ENCODE measurements at regions not wholly inside any gene's neighbourhood (a gene's known extent, or its start where the extent isn't known, plus 50 kb on each side); places are given as distances from the start of the nearest gene placed in this dataset.
A peak's percentile ranks its signal among the peaks of the same experiment; 100 is the strongest.

DNA sequence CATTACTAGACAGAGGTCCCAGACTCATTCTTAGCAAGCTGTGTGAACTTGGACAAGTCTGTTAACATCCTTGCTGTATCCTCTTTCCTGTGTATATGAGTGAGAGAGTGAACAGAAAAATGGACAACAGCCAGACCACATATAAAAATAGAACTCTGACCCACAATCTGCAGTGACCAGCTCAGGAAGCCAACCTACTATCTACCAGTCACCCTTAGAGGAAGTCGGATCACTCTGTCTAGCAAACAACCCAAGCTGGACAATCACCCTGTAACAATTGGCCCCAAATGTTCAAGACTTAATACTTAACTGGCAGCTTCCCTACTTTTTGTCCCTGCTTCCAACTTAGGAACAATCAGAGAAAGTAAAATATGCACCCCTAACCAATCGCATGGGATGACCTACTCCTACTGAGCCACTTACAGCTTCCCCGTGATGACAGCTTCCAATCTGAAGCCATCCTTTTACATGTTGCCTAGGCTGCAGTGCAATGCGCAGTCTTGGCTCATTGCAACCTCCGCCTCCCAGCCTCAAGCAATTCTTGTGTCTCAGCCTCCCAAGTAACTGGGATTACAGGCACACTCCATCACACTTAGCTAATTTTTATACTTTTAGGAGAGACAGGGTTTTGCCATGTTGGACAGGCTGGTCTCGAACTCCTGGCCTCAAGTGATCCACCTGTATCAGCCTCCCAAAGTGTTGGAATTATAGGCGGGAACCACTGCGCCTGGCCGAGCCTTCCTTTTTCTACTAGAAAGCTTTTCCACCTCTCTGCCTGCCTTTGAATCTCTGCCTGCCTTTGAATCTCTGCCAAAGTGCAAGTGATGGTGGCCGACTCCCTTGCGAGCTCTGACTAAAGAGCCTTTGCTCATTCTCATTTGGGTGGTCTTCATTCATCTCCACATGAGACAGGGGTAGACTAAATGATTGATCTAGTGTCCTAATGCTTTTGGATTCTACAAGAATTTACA is 158.3 kb upstream of the NDUFV2 start (continued):
- no peak for TF ChIP-seq ZEB2 (IDR thresholded peaks at IDR 0.05)
- peak; percentile 33; the same call in 1 of the 2 replicates for TF ChIP-seq CREM (IDR thresholded peaks at IDR 0.05; ENCODE audit: low read depth)
- no peak for TF ChIP-seq ZC3H8 (IDR thresholded peaks at IDR 0.05)
- TF ChIP-seq, protein P1, sequence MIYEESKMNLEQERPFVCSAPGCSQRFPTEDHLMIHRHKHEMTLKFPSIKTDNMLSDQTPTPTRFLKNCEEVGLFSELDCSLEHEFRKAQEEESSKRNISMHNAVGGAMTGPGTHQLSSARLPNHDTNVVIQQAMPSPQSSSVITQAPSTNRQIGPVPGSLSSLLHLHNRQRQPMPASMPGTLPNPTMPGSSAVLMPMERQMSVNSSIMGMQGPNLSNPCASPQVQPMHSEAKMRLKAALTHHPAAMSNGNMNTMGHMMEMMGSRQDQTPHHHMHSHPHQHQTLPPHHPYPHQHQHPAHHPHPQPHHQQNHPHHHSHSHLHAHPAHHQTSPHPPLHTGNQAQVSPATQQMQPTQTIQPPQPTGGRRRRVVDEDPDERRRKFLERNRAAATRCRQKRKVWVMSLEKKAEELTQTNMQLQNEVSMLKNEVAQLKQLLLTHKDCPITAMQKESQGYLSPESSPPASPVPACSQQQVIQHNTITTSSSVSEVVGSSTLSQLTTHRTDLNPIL (CRISPR knock-in tag; IDR thresholded peaks at IDR 0.05): no peak
- no peak for TF ChIP-seq NR3C1 (CRISPR knock-in tag; IDR thresholded peaks at IDR 0.05)
- peak; percentile 79 for TF ChIP-seq TEAD4 (IDR thresholded peaks at IDR 0.05; ENCODE audit: low read length)
- TF ChIP-seq TEAD4 (CRISPR knock-in tag; IDR thresholded peaks at IDR 0.05; ENCODE audit: borderline replicate concordance): no peak
- TF ChIP-seq EP400 (IDR thresholded peaks at IDR 0.05): no peak
- no peak for TF ChIP-seq YBX1 (IDR thresholded peaks at IDR 0.05)
- TF ChIP-seq ATF2 (CRISPR knock-in tag; IDR thresholded peaks at IDR 0.05): no peak
- peak; percentile 88 for TF ChIP-seq CBFA2T3 (IDR thresholded peaks at IDR 0.05)
- no peak for TF ChIP-seq IFI16 (CRISPR knock-in tag; IDR thresholded peaks at IDR 0.05)
- 0 out of 2 replicates have a peak, but pooled peaks have one; percentile 12 for TF ChIP-seq CBX1 (IDR thresholded peaks at IDR 0.05; ENCODE audit: low read depth)
- no peak for TF ChIP-seq KAT8 (IDR thresholded peaks at IDR 0.05; ENCODE audit: low read depth)
- TF ChIP-seq, protein P2, sequence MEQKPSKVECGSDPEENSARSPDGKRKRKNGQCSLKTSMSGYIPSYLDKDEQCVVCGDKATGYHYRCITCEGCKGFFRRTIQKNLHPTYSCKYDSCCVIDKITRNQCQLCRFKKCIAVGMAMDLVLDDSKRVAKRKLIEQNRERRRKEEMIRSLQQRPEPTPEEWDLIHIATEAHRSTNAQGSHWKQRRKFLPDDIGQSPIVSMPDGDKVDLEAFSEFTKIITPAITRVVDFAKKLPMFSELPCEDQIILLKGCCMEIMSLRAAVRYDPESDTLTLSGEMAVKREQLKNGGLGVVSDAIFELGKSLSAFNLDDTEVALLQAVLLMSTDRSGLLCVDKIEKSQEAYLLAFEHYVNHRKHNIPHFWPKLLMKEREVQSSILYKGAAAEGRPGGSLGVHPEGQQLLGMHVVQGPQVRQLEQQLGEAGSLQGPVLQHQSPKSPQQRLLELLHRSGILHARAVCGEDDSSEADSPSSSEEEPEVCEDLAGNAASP (IDR thresholded peaks at IDR 0.05): no peak
- no peak for TF ChIP-seq SLC30A9 (CRISPR knock-in tag; IDR thresholded peaks at IDR 0.05)
- TF ChIP-seq, protein P3, sequence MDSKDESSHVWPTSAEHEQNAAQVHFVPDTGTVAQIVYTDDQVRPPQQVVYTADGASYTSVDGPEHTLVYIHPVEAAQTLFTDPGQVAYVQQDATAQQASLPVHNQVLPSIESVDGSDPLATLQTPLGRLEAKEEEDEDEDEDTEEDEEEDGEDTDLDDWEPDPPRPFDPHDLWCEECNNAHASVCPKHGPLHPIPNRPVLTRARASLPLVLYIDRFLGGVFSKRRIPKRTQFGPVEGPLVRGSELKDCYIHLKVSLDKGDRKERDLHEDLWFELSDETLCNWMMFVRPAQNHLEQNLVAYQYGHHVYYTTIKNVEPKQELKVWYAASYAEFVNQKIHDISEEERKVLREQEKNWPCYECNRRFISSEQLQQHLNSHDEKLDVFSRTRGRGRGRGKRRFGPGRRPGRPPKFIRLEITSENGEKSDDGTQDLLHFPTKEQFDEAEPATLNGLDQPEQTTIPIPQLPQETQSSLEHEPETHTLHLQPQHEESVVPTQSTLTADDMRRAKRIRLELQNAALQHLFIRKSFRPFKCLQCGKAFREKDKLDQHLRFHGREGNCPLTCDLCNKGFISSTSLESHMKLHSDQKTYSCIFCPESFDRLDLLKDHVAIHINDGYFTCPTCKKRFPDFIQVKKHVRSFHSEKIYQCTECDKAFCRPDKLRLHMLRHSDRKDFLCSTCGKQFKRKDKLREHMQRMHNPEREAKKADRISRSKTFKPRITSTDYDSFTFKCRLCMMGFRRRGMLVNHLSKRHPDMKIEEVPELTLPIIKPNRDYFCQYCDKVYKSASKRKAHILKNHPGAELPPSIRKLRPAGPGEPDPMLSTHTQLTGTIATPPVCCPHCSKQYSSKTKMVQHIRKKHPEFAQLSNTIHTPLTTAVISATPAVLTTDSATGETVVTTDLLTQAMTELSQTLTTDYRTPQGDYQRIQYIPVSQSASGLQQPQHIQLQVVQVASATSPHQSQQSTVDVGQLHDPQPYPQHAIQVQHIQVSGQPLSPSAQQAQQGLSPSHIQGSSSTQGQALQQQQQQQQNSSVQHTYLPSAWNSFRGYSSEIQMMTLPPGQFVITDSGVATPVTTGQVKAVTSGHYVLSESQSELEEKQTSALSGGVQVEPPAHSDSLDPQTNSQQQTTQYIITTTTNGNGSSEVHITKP (IDR thresholded peaks at IDR 0.05; ENCODE audit: partially characterized antibody): peak; percentile 64
- TF ChIP-seq ZNF175 (CRISPR knock-in tag; IDR thresholded peaks at IDR 0.05; ENCODE audit: low read depth): no peak
- no peak for TF ChIP-seq RBM14 (IDR thresholded peaks at IDR 0.05; ENCODE audit: borderline replicate concordance, insufficient read depth, low read depth, low read length)
- TF ChIP-seq, protein P4, sequence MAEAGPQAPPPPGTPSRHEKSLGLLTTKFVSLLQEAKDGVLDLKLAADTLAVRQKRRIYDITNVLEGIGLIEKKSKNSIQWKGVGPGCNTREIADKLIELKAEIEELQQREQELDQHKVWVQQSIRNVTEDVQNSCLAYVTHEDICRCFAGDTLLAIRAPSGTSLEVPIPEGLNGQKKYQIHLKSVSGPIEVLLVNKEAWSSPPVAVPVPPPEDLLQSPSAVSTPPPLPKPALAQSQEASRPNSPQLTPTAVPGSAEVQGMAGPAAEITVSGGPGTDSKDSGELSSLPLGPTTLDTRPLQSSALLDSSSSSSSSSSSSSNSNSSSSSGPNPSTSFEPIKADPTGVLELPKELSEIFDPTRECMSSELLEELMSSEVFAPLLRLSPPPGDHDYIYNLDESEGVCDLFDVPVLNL (CRISPR knock-in tag; IDR thresholded peaks at IDR 0.05; ENCODE audit: low read depth): no peak

All from K562 (cell line).